Heart left ventricle (tissue), 13 donors: ENCODE measurements at regions not wholly inside any gene's neighbourhood (a gene's known extent, or its start where the extent isn't known, plus 50 kb on each side); places are given as distances from the start of the nearest gene placed in this dataset.

Experiments
- POLR2A ChIP-seq, 2 donors: fragments of 450-650 bp; IDR thresholded peaks; one replicate each; pipeline ENCODE4 v1.6.1; 2017; ENCODE audit warnings: antibody characterized with exemption in 2 of 2, mild to moderate bottlenecking in 2 of 2, moderate library complexity in 2 of 2
- TF ChIP-seq, protein P1 (sequence below), 12 donors: fragments of 200-600 bp; sonication (generic) in 4 of 12; IDR thresholded peaks; one replicate each; pipeline versions ENCODE4 v1.5.0 to v1.8.0; 2018 to 2022; ENCODE audit warnings: antibody characterized with exemption in 12 of 12, mild to moderate bottlenecking in 5 of 12
- donor health status: ischemic (EF 13 %, LVEDD 7.1; RV severe dilation, severe dysfunction).
- donor health status: DM: no; HTN: yes; CAD: no.
- donor health status: DM: no; HTN: no; CAD: no.
- donor health status: ischemic (EF 25% LVEDD 6.9; RV normal size, moderate dysfunction).
- donor health status: ischemic (EF 25% LVEDD 5.7; RV mildly dilated, moderate dysfunction).
- donor health status: ischemic (EF 35%, LVEDD 5.7; RV mildly dilated, moderate dysfunction).
- donor health status: nonischemic (EF 11% LVEDD 7.7; RV severe dilation, severe dysfunction).
- donor health status: DM: yes; HTN: yes; CAD: no.
- donor health status: PGD.
- donor health status: ischemic (EF 29% LVEDD 5.4; RV normal size, mild dysfunction).
- donor health status: nonischemic (EF 23%, LVEDD 6.1; RV moderate dilation, normal function).

GRCh38 chr10:118926903-118927302, 102.6 kb upstream of the NANOS1 start:
- TF ChIP-seq POLR2A (IDR thresholded peaks at IDR 0.05): no peak
- TF ChIP-seq, protein P1, sequence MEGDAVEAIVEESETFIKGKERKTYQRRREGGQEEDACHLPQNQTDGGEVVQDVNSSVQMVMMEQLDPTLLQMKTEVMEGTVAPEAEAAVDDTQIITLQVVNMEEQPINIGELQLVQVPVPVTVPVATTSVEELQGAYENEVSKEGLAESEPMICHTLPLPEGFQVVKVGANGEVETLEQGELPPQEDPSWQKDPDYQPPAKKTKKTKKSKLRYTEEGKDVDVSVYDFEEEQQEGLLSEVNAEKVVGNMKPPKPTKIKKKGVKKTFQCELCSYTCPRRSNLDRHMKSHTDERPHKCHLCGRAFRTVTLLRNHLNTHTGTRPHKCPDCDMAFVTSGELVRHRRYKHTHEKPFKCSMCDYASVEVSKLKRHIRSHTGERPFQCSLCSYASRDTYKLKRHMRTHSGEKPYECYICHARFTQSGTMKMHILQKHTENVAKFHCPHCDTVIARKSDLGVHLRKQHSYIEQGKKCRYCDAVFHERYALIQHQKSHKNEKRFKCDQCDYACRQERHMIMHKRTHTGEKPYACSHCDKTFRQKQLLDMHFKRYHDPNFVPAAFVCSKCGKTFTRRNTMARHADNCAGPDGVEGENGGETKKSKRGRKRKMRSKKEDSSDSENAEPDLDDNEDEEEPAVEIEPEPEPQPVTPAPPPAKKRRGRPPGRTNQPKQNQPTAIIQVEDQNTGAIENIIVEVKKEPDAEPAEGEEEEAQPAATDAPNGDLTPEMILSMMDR (IDR thresholded peaks at IDR 0.05): no peak
